ENCODE measurements at regions not wholly inside any gene's neighbourhood (a gene's known extent, or its start where the extent isn't known, plus 50 kb on each side); places are given as distances from the start of the nearest gene placed in this dataset.

DNA sequence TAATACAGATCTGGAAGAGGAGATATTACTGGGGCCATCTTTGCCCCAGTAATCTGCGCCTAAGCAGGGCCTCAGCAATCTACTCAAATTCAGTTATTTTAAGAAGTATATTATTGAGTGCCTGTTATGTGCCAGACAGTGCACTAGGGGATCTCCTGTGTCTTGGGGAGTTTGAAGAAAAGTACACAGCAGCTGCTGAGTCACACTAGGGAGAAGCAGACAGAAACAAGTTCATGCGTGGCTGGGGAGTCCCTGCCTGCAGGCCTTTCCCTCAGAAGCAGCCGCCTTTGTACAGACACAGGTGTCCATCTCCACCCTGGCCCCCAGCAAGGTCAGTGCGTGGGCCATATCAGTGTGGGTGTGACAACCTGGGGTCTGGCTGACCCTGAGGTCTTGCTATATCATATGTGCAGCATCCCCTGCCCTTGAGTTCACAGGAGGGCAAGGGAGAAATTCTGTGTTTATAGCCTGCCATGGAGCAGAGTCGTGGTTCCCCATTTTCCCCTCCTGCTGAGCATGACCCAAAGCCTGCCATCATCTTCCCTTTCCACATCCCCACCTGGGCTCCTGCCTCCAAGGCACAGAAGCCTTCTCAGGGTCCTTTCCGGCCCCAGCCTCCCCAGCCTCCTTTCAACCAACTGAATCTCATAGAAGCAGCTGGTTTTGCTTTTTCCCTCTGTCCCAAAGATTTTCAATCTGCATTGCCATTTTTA, 229.9 kb upstream of the SDK2 start:
- Mint-ChIP-seq H3K4me1 (ENCODE audit: low read depth, unreplicated experiment) (peaks cover 2% of the 10 kb centered on the region), H3K9me3 (ENCODE audit: unreplicated experiment) (peaks cover 1% of the 10 kb centered on the region), H3K27ac (ENCODE audit: unreplicated experiment) (no peak overlapping the region), H3K36me3 (ENCODE audit: unreplicated experiment) (no peaks in the 10 kb centered on the region), H3K4me3 (ENCODE audit: unreplicated experiment) (no peak overlapping the region), H3K27me3 (ENCODE audit: unreplicated experiment) (peaks cover 3% of the 10 kb centered on the region)
- TF ChIP-seq, protein P1, sequence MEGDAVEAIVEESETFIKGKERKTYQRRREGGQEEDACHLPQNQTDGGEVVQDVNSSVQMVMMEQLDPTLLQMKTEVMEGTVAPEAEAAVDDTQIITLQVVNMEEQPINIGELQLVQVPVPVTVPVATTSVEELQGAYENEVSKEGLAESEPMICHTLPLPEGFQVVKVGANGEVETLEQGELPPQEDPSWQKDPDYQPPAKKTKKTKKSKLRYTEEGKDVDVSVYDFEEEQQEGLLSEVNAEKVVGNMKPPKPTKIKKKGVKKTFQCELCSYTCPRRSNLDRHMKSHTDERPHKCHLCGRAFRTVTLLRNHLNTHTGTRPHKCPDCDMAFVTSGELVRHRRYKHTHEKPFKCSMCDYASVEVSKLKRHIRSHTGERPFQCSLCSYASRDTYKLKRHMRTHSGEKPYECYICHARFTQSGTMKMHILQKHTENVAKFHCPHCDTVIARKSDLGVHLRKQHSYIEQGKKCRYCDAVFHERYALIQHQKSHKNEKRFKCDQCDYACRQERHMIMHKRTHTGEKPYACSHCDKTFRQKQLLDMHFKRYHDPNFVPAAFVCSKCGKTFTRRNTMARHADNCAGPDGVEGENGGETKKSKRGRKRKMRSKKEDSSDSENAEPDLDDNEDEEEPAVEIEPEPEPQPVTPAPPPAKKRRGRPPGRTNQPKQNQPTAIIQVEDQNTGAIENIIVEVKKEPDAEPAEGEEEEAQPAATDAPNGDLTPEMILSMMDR (IDR thresholded peaks at IDR 0.05; ENCODE audit: partially characterized antibody, unreplicated experiment) = no peak
- no peak for DNase-seq

DNA sequence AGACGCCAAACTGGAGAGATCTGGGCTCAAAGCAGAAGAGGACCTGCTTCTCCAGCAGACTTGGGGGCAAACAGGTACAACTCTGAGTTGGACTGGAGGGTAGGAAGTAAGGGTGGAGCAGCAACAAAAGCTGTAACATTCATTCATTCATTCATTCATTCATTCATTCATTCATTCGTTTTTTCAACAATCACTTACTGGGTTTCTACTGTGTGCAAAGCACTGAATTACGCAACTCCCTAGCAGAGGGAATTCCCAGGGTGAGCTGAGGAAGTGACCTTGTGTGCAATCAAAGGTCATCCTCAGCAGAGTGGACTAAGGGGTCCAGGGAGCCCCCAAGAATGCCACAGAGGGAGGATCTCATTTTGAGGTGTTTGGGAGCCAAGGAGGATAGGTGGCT, 231.1 kb upstream of the SDK2 start:
- no peak for DNase-seq
- no peaks in the 10 kb centered on the region for H3K36me3 Mint-ChIP-seq (ENCODE audit: unreplicated experiment)
- peaks cover 2% of the 10 kb centered on the region for H3K4me1 Mint-ChIP-seq (ENCODE audit: low read depth, unreplicated experiment)
- H3K9me3 Mint-ChIP-seq (ENCODE audit: unreplicated experiment) = peaks cover 2% of the 10 kb centered on the region
- H3K4me3 Mint-ChIP-seq (ENCODE audit: unreplicated experiment) = no peak overlapping the region
- H3K27ac Mint-ChIP-seq (ENCODE audit: unreplicated experiment) = no peak overlapping the region
- peaks cover 3% of the 10 kb centered on the region for H3K27me3 Mint-ChIP-seq (ENCODE audit: unreplicated experiment)
- TF ChIP-seq, protein P1 (IDR thresholded peaks at IDR 0.05; ENCODE audit: partially characterized antibody, unreplicated experiment) = no peak

DNA sequence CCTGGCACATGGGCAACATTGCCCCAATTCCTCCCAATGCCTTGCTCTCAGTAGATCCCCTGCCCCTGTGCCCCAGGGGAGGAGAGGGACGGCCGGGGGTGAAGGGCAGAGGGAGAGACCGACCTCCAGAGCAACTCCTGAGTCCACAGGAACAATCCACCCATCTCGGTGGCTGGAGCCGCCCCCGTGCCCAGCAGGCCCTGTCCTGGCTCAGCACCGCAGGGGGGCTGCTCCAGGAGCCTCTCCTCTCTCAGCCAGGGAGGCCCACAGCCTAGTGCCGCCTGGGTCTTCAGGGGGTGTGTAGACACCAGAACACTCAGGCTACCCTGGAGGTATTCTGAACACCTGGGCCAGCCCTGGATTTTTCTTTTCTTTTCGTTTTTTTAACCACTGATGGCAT, 233.7 kb upstream of the SDK2 start:
- TF ChIP-seq, protein P1 (IDR thresholded peaks at IDR 0.05; ENCODE audit: partially characterized antibody, unreplicated experiment) = no peak

DNA sequence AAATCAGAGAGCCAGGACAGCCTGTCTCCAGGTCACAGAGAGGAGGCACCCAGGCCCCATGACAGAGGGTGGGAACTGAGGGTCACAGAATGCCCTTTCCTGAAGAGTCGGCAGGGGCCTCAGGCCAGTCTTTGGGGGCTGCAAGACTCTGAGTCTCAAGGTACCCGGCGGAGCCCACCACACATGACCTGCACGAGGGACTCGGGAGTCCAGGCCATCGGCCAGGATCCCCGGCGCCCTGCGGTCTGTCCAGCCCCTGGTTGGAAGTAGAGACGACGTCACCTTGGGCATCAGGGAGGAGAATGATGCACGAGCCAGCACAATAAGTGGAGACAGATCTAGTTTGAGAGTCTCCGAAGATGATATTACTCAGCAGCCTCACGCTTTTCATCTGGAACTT, 234.7 kb upstream of the SDK2 start:
- DNase-seq = no peak
- H3K27ac Mint-ChIP-seq (ENCODE audit: unreplicated experiment) = no peak overlapping the region
- TF ChIP-seq, protein P1 (IDR thresholded peaks at IDR 0.05; ENCODE audit: partially characterized antibody, unreplicated experiment) = no peak
- peaks cover 6% of the 10 kb centered on the region for H3K27me3 Mint-ChIP-seq (ENCODE audit: unreplicated experiment)
- peaks cover 11% of the 10 kb centered on the region for H3K4me1 Mint-ChIP-seq (ENCODE audit: low read depth, unreplicated experiment)
- H3K4me3 Mint-ChIP-seq (ENCODE audit: unreplicated experiment) = no peak overlapping the region
- H3K36me3 Mint-ChIP-seq (ENCODE audit: unreplicated experiment) = no peaks in the 10 kb centered on the region
- peaks cover 3% of the 10 kb centered on the region for H3K9me3 Mint-ChIP-seq (ENCODE audit: unreplicated experiment)

More for the DNA sequence above, 233.7 kb upstream of the SDK2 start:
- Mint-ChIP-seq H3K9me3 (ENCODE audit: unreplicated experiment) (peaks cover 3% of the 10 kb centered on the region), H3K27me3 (ENCODE audit: unreplicated experiment) (peaks cover 6% of the 10 kb centered on the region), H3K27ac (ENCODE audit: unreplicated experiment) (no peak overlapping the region), H3K4me3 (ENCODE audit: unreplicated experiment) (no peak overlapping the region), H3K4me1 (ENCODE audit: low read depth, unreplicated experiment) (peaks cover 8% of the 10 kb centered on the region), H3K36me3 (ENCODE audit: unreplicated experiment) (no peaks in the 10 kb centered on the region)
- DNase-seq = no peak

DNA sequence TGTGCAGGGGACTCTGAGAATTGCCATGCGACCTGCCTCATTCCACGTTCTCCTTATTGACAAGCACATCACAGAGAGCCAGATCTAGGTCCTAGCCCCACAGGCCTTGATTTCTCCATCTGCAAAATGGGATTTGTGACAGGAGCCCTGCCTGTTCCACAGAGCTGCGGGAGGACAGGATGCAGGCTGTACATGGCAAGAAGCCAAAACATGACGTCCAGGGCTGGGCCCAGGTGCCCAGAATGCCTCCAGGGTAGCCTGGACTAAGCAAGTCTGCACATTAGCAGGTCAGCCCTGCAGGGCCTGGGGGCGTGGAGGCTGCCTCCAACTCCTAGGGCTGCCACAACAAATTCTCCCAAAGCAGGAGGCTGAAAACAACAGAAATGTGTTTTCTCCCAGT, 235.7 kb upstream of the SDK2 start:
- Mint-ChIP-seq H3K4me1 (ENCODE audit: low read depth, unreplicated experiment) (peaks cover 11% of the 10 kb centered on the region), H3K27me3 (ENCODE audit: unreplicated experiment) (peaks cover 6% of the 10 kb centered on the region), H3K36me3 (ENCODE audit: unreplicated experiment) (no peaks in the 10 kb centered on the region), H3K27ac (ENCODE audit: unreplicated experiment) (no peak overlapping the region), H3K9me3 (ENCODE audit: unreplicated experiment) (peaks cover 2% of the 10 kb centered on the region), H3K4me3 (ENCODE audit: unreplicated experiment) (no peak overlapping the region)
- no peak for DNase-seq
- TF ChIP-seq, protein P1 (IDR thresholded peaks at IDR 0.05; ENCODE audit: partially characterized antibody, unreplicated experiment) = no peak

Measured in glutamatergic neuron (in vitro differentiated cells).